ENCODE measurements at regions not wholly inside any gene's neighbourhood (a gene's known extent, or its start where the extent isn't known, plus 50 kb on each side); places are given as distances from the start of the nearest gene placed in this dataset.
A peak's percentile ranks its signal among the peaks of the same experiment; 100 is the strongest.

DNA sequence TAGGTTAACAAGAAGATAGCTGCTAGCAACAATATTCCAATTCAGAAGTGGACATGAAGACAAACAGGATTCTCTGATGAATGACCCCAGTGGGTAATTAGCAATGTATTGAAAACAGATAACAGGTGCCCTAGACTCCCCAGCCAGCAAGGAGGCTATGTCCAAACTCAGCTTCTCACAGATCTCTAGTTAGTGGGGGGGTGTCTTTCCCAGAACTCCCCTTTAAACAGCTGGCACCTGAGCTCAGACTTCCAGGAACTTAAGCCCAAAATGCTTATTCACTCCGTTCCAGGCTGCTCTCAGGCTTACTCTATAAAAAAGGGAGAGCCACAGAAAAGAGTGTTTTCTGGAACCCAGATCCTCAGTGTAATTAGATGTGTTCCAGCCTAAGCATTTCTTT, 423.0 kb upstream of the THBS1 start:
- Histone ChIP-seq H2AFZ (ENCODE audit: low read length, unreplicated experiment) (no peak overlapping the region), H3K79me2 (ENCODE audit: control insufficient read depth, insufficient read depth, low read length, unreplicated experiment) (no peaks in the 10 kb centered on the region), H3K36me3 (ENCODE audit: insufficient read depth, low read length) (0 out of 2 replicates have a peak, but pooled peaks cover under 1% of the 10 kb centered on the region), H3K4me3 (ENCODE audit: low read depth, low read length) (no peak overlapping the region), H3K27ac (ENCODE audit: low read depth, low read length) (peak overlapping the region; percentile 92; the same call in 1 of the 2 replicates), H3K4me1 (ENCODE audit: control insufficient read depth, insufficient read depth, low read length, unreplicated experiment) (peaks cover 45% of the 10 kb centered on the region), H3K27me3 (ENCODE audit: insufficient read depth, low read length) (no peaks in the 10 kb centered on the region)

DNA sequence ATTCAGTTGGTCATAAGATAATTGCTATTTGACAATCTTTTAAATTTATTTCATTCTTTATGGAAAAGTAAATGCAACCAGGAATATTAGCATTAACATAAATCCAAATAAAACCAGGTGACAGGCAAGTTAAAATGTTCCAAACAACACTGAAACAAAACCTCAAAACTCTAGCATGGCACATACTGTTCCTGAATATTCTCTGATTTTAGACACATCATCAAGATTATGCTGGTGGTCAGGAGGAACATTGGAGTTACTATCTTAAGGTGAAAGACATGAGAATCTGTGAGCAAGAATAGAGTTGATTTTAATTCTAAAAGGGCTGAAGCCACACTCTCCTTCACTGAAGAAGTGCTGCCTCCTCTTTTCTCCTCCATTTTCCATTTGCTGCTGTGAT, 421.0 kb upstream of the THBS1 start:
- 0 out of 2 replicates have a peak, but pooled peaks cover 3% of the 10 kb centered on the region for H3K36me3 ChIP-seq (ENCODE audit: insufficient read depth, low read length)
- H3K27ac ChIP-seq (ENCODE audit: low read depth, low read length): no peak overlapping the region
- H3K27me3 ChIP-seq (ENCODE audit: insufficient read depth, low read length): no peaks in the 10 kb centered on the region
- H3K4me1 ChIP-seq (ENCODE audit: control insufficient read depth, insufficient read depth, low read length, unreplicated experiment): peaks cover 26% of the 10 kb centered on the region
- no peaks in the 10 kb centered on the region for H3K79me2 ChIP-seq (ENCODE audit: control insufficient read depth, insufficient read depth, low read length, unreplicated experiment)
- no peak overlapping the region for H2AFZ ChIP-seq (ENCODE audit: low read length, unreplicated experiment)
- H3K4me3 ChIP-seq (ENCODE audit: low read depth, low read length): no peak overlapping the region

DNA sequence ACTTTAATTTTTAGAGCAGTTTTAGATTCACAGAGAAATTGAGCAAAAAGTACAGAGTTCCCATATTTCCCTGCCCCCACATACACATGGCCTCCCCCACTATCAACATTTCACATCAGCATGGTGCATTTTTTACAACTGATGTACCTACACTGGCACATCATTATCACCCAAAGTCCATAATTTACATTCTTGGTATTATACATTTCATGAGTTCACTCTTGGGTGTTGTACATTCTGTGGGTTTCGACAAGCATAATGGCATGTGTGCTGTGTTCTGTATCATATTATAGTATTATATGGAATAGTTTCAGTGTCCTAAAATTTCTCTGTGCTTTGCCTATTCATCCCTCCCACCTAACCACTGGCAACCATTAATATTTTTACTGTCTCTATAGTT, 419.8 kb upstream of the THBS1 start:
- H3K4me1 ChIP-seq (ENCODE audit: control insufficient read depth, insufficient read depth, low read length, unreplicated experiment): peaks cover 17% of the 10 kb centered on the region
- no peaks in the 10 kb centered on the region for H3K79me2 ChIP-seq (ENCODE audit: control insufficient read depth, insufficient read depth, low read length, unreplicated experiment)
- no peaks in the 10 kb centered on the region for H3K27me3 ChIP-seq (ENCODE audit: insufficient read depth, low read length)
- 0 out of 2 replicates have a peak, but pooled peaks cover 3% of the 10 kb centered on the region for H3K36me3 ChIP-seq (ENCODE audit: insufficient read depth, low read length)
- H3K4me3 ChIP-seq (ENCODE audit: low read depth, low read length): no peak overlapping the region
- H2AFZ ChIP-seq (ENCODE audit: low read length, unreplicated experiment): no peak overlapping the region
- H3K27ac ChIP-seq (ENCODE audit: low read depth, low read length): no peak overlapping the region

DNA sequence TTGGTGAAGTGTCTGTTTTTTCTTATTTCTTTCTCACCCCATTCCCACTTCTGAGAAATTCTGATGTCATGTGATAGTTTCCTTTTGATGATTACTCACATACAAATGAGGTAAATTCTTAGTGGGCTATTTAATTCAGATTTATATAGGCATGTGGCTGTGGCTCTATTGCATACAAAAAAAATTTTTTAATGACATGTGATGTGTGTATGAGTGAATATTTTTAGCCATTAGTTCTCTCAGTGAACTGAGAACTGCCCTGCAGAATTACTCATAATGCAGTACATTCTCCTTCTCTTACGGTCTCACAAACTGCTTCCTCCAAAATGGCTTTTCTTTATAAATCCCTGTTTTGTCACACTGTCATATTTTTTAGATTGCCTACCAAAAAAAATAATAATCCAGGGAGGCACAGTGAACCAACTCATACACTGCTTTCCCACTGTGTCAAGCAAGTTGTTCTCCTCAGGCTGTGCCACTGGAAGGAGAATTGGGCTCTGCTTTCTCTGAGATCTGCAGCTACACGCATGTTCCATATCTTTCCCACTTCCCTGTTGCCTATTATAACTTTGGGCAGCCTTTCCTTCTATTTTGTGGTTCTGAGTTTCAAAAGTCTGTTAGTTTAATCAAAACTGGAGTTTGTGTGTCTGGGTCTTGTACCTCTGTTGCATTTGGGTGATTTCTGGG, 415.7 kb upstream of the THBS1 start:
- Histone ChIP-seq H3K4me1 (ENCODE audit: control insufficient read depth, insufficient read depth, low read length, unreplicated experiment) (peaks cover 8% of the 10 kb centered on the region), H2AFZ (ENCODE audit: low read length, unreplicated experiment) (no peak overlapping the region), H3K4me3 (ENCODE audit: low read depth, low read length) (no peak overlapping the region), H3K36me3 (ENCODE audit: insufficient read depth, low read length) (0 out of 2 replicates have a peak, but pooled peaks cover 3% of the 10 kb centered on the region), H3K27ac (ENCODE audit: low read depth, low read length) (no peak overlapping the region), H3K27me3 (ENCODE audit: insufficient read depth, low read length) (no peaks in the 10 kb centered on the region), H3K79me2 (ENCODE audit: control insufficient read depth, insufficient read depth, low read length, unreplicated experiment) (no peaks in the 10 kb centered on the region)

DNA sequence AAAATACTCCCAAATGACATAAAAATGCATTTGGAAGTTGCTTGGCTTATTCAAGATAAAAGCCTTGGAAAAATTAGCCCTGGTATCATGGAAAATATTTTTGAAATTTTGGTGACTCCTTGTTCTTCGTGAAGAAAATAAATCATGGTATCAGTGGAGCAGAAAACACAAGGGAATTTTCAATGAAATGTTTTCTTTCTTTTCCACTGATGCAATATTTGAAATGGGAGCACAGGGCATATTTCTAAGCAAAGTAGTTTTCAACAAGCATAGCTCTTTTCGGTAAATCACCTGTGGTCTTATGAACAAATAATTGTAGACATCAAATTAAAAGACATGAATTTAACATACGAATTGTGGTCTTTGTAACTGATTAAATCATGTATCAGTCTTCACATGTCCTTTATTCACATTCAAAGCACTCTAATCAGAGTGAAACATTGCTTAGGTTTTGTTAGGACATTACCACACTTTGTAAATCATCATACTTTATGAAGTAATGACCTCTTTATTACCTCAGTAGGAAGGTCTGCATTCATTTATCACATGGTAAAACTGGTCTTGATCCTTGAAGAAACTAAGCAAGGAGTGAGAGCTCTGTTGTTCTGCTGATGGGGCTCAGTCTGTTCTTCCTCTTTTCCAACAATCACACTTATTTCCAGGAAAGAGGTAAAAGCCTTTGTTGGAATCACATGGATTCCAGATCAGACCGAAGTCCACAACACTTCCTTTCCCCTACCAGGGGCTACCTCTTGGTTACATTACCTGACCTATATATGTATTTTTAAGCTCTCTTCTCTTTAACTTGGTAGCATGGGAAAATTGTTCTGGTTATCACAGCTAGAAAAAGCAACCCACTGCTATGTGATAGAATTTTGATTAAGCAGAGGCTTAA, 413.5 kb upstream of the THBS1 start:
- H3K79me2 ChIP-seq (ENCODE audit: control insufficient read depth, insufficient read depth, low read length, unreplicated experiment): no peaks in the 10 kb centered on the region
- H3K4me3 ChIP-seq (ENCODE audit: low read depth, low read length): no peak overlapping the region
- peaks cover 16% of the 10 kb centered on the region for H3K4me1 ChIP-seq (ENCODE audit: control insufficient read depth, insufficient read depth, low read length, unreplicated experiment)
- no peaks in the 10 kb centered on the region for H3K27me3 ChIP-seq (ENCODE audit: insufficient read depth, low read length)
- no peak overlapping the region for H3K27ac ChIP-seq (ENCODE audit: low read depth, low read length)
- 0 out of 2 replicates have a peak, but pooled peaks cover 3% of the 10 kb centered on the region for H3K36me3 ChIP-seq (ENCODE audit: insufficient read depth, low read length)
- H2AFZ ChIP-seq (ENCODE audit: low read length, unreplicated experiment): peak overlapping the region; percentile 23

DNA sequence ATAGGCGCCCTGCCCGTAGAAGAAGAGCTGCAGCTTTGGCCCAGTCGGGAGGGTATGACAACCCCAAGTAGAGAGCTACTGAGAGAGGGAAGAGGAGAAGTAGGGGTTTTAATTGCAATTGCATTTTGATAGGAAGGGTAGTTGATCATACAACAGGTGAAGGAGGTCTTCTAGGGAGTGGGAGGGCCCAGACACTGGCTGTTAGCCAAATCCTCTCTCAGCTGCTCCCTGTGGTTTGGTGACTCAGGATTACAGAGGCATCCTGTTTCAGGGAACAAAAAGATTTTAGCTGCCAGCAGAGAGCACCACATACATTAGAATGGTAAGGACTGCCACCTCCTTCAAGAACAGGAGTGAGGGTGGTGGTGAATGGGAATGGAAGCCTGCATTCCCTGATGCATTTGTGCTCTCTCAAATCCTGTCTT, 408.9 kb upstream of the THBS1 start:
- peak overlapping the region; percentile 89 for H2AFZ ChIP-seq (ENCODE audit: low read length, unreplicated experiment)
- H3K27ac ChIP-seq (ENCODE audit: low read depth, low read length): peak overlapping the region; percentile 52
- no peaks in the 10 kb centered on the region for H3K36me3 ChIP-seq (ENCODE audit: insufficient read depth, low read length)
- no peaks in the 10 kb centered on the region for H3K79me2 ChIP-seq (ENCODE audit: control insufficient read depth, insufficient read depth, low read length, unreplicated experiment)
- H3K4me3 ChIP-seq (ENCODE audit: low read depth, low read length): no peak overlapping the region
- no peaks in the 10 kb centered on the region for H3K27me3 ChIP-seq (ENCODE audit: insufficient read depth, low read length)
- peaks cover 26% of the 10 kb centered on the region for H3K4me1 ChIP-seq (ENCODE audit: control insufficient read depth, insufficient read depth, low read length, unreplicated experiment)

DNA sequence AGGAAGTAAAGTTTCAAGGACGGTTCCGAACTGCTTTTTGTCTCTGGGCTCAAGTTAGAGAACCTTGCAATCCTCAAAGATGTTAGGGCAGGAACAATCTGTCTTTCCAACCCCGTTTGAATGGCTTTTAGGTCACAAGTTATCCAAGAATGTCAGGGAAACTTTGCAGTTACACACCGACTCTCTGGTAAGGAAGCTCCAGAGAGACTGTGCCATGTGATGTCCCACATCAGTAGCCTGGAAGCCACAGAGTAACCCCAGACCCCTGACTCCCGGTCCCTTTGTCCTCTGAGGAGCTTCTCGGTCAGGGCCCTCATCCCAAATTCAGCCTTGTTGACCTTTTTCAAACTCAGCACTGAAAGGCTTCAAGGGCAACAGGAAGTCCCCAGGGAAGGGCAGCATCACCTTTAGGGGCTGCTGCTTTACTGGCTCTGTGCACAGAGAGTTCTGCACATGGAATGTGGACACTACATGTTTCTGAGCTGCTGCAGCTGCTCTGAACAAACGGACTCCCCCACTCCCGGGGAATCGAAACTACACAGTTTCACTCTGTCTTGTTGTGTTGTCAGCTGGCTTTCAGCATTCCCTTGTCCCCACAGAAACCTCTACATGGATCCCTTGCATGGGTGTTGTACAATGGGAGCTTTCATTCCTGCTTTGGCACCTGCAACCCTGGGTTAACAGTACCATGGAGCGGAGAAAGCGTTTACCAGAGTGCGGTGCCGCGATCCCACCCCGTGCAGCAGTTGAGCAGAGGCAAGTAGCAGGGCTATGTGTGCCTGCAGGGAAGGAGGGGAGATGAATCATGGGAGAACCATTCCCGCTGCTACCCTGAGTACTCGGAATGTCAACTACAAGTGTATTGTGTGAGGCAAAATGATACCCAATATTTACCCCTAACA, 408.2 kb upstream of the THBS1 start:
- H3K27ac ChIP-seq (ENCODE audit: low read depth, low read length): peak overlapping the region; percentile 52
- H2AFZ ChIP-seq (ENCODE audit: low read length, unreplicated experiment): peak overlapping the region; percentile 89
- peaks cover 24% of the 10 kb centered on the region for H3K4me1 ChIP-seq (ENCODE audit: control insufficient read depth, insufficient read depth, low read length, unreplicated experiment)
- H3K4me3 ChIP-seq (ENCODE audit: low read depth, low read length): peak overlapping the region; percentile 15; the same call in 1 of the 2 replicates
- no peaks in the 10 kb centered on the region for H3K36me3 ChIP-seq (ENCODE audit: insufficient read depth, low read length)
- no peaks in the 10 kb centered on the region for H3K79me2 ChIP-seq (ENCODE audit: control insufficient read depth, insufficient read depth, low read length, unreplicated experiment)
- no peaks in the 10 kb centered on the region for H3K27me3 ChIP-seq (ENCODE audit: insufficient read depth, low read length)

DNA sequence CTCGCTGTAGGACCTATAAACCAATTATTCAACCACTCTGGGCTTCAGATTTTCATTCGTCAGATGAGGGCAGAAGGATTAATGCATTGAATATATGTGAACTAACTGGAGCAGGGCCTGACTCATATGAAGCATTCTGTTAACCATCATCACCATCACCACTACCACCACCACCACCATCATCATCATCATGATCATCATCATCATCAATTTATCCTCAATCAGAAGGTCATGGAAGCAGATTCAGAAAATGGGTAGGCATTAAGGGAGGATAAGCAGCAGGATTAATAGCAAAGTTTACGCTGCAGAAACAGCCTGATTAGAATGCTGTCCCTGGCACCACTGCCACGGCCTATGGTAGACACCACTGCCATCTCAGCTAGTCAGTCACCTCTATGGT, 407.5 kb upstream of the THBS1 start:
- Histone ChIP-seq H3K36me3 (ENCODE audit: insufficient read depth, low read length) (no peaks in the 10 kb centered on the region), H3K27me3 (ENCODE audit: insufficient read depth, low read length) (no peaks in the 10 kb centered on the region), H3K4me1 (ENCODE audit: control insufficient read depth, insufficient read depth, low read length, unreplicated experiment) (peaks cover 25% of the 10 kb centered on the region), H2AFZ (ENCODE audit: low read length, unreplicated experiment) (no peak overlapping the region), H3K27ac (ENCODE audit: low read depth, low read length) (no peak overlapping the region), H3K79me2 (ENCODE audit: control insufficient read depth, insufficient read depth, low read length, unreplicated experiment) (no peaks in the 10 kb centered on the region), H3K4me3 (ENCODE audit: low read depth, low read length) (no peak overlapping the region)

DNA sequence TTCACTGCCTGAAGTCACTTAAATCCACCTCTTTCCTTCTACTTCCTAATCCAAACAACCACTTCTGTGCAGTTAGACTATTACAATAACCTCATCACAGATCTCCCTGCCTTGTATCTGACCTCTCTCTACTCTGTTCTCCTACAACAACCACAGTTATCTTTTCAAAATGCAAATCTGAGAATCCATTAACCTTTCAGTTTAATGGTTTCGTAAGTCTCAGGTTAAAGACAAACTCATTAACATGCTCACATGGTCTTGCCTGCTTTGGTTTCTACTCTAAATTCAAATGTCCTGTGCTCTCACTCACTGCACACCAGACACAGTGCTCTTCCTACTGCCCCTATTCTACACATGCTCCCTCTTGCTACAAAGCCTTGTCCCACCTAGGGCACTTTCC, 406.5 kb upstream of the THBS1 start:
- no peak overlapping the region for H2AFZ ChIP-seq (ENCODE audit: low read length, unreplicated experiment)
- peaks cover 25% of the 10 kb centered on the region for H3K4me1 ChIP-seq (ENCODE audit: control insufficient read depth, insufficient read depth, low read length, unreplicated experiment)
- no peak overlapping the region for H3K4me3 ChIP-seq (ENCODE audit: low read depth, low read length)
- H3K36me3 ChIP-seq (ENCODE audit: insufficient read depth, low read length): no peaks in the 10 kb centered on the region
- H3K79me2 ChIP-seq (ENCODE audit: control insufficient read depth, insufficient read depth, low read length, unreplicated experiment): no peaks in the 10 kb centered on the region
- H3K27me3 ChIP-seq (ENCODE audit: insufficient read depth, low read length): no peaks in the 10 kb centered on the region
- H3K27ac ChIP-seq (ENCODE audit: low read depth, low read length): no peak overlapping the region

DNA sequence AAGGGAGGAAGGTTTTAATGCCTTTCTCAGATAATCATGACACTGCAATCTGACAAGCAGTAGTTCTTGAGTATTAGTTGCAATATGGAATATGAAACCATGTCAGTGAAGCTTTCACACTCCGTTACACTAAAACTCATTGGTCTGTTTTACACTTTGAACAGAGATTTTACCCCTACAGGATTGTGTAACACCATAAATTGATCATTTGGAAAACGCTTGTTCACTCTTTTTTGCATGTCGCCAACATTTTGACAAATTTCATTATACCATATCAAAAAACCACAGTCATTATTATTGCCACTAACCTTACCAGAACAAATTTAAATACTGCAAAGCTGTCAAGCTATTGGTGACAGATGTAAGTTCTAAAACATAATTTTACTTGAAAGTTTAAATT, 404.8 kb upstream of the THBS1 start:
- Histone ChIP-seq H3K79me2 (ENCODE audit: control insufficient read depth, insufficient read depth, low read length, unreplicated experiment) (no peaks in the 10 kb centered on the region), H3K36me3 (ENCODE audit: insufficient read depth, low read length) (no peaks in the 10 kb centered on the region), H3K4me3 (ENCODE audit: low read depth, low read length) (no peak overlapping the region), H3K4me1 (ENCODE audit: control insufficient read depth, insufficient read depth, low read length, unreplicated experiment) (peaks cover 32% of the 10 kb centered on the region), H3K27ac (ENCODE audit: low read depth, low read length) (no peak overlapping the region), H3K27me3 (ENCODE audit: insufficient read depth, low read length) (no peaks in the 10 kb centered on the region), H2AFZ (ENCODE audit: low read length, unreplicated experiment) (no peak overlapping the region)

All from ACC112 (cell line).